Fibroblast of mammary gland (primary cell): ENCODE measurements at regions not wholly inside any gene's neighbourhood (a gene's known extent, or its start where the extent isn't known, plus 50 kb on each side); places are given as distances from the start of the nearest gene placed in this dataset.

Source experiments
- DNase-seq: peaks from one replicate; pipeline ENCODE4 v3.0.0-alpha.2; 2010; ENCODE audit warnings: low read depth
- H3K4me3 ChIP-seq: 2 replicates; pipeline ENCODE4 v1.5.1; 2011; ENCODE audit warnings: low read depth, mild to moderate bottlenecking, low read length, moderate library complexity; ENCODE audit not compliant: control insufficient read depth
- CTCF ChIP-seq: conservative IDR thresholded peaks from 2 replicates; pipeline ENCODE4 v1.5.1; 2011; ENCODE audit warnings: low read depth, low read length, inconsistent platforms; ENCODE audit not compliant: control insufficient read depth, insufficient read depth

- DNase-seq, result peak; percentile 31
- no peak for TF ChIP-seq CTCF
- H3K4me3 ChIP-seq, result no peak overlapping the region
Measured at GRCh38 chr3:101068876-101069606, 75.8 kb upstream of the ABI3BP start.

- no peak overlapping the region for H3K4me3 ChIP-seq
- no peak for TF ChIP-seq CTCF
- DNase-seq, result peak; percentile 57
Measured at GRCh38 chr3:101066711-101067129, 73.5 kb upstream of the ABI3BP start.

GRCh38 chr3:101065962-101066361 lies 72.7 kb upstream of the ABI3BP start:
- H3K4me3 ChIP-seq, result no peak overlapping the region
- peak; percentile 95 for DNase-seq
- no peak for TF ChIP-seq CTCF

- TF ChIP-seq CTCF, result no peak
- DNase-seq, result no peak
Measured at GRCh38 chr3:101063401-101063800, 70.2 kb upstream of the ABI3BP start.

GRCh38 chr3:101061312-101061711 lies 68.1 kb upstream of the ABI3BP start:
- no peak overlapping the region for H3K4me3 ChIP-seq
- no peak for TF ChIP-seq CTCF
- peak; percentile 31 for DNase-seq

More at GRCh38 chr3:101063401-101063800, 70.2 kb upstream of the ABI3BP start:
- H3K4me3 ChIP-seq, result no peak overlapping the region

- DNase-seq, result no peak
- TF ChIP-seq CTCF, result no peak
- no peak overlapping the region for H3K4me3 ChIP-seq
Measured at GRCh38 chr3:101050866-101051265, 57.6 kb upstream of the ABI3BP start.
